Liver (tissue), 3 donors: ENCODE measurements at regions not wholly inside any gene's neighbourhood (a gene's known extent, or its start where the extent isn't known, plus 50 kb on each side); places are given as distances from the start of the nearest gene placed in this dataset.

ENCODE experiments used
- ATF3 ChIP-seq: IDR thresholded peaks from 2 replicates; pipeline ENCODE4 v1.6.1; 2016; ENCODE audit warnings: antibody characterized with exemption
- FOXA1 ChIP-seq: IDR thresholded peaks from 2 replicates; pipeline ENCODE4 v1.6.1; 2016; ENCODE audit warnings: antibody characterized with exemption
- FOXA2 ChIP-seq: IDR thresholded peaks from 2 replicates; pipeline ENCODE4 v1.6.1; 2016; ENCODE audit warnings: antibody characterized with exemption
- JUND ChIP-seq, 2 donors: IDR thresholded peaks; 2 replicates each; pipeline ENCODE4 v1.6.1; 2016; ENCODE audit warnings: antibody characterized with exemption in 2 of 2
- RAD21 ChIP-seq, 2 donors: IDR thresholded peaks; 2 replicates each; pipeline ENCODE4 v1.6.1; 2016; ENCODE audit warnings: antibody characterized with exemption in 2 of 2, mild to moderate bottlenecking in 2 of 2
- RXRA ChIP-seq, 2 donors: IDR thresholded peaks; 2 replicates each; pipeline ENCODE4 v1.6.1; 2017 to 2018; ENCODE audit warnings: antibody characterized with exemption in 2 of 2, mild to moderate bottlenecking in 1 of 2
- SP1 ChIP-seq: IDR thresholded peaks from 2 replicates; pipeline ENCODE4 v1.6.1; 2018; ENCODE audit warnings: antibody characterized with exemption, mild to moderate bottlenecking
- TAF1 ChIP-seq: conservative IDR thresholded peaks from 2 replicates; pipeline ENCODE4 v1.6.1; 2016; ENCODE audit warnings: antibody characterized with exemption, mild to moderate bottlenecking
- YY1 ChIP-seq: IDR thresholded peaks from 2 replicates; pipeline ENCODE4 v1.6.1; 2016; ENCODE audit warnings: antibody characterized with exemption, mild to moderate bottlenecking
- TF ChIP-seq, protein P1 (sequence below): fragments of 150-350 bp; IDR thresholded peaks from 2 replicates; pipeline ENCODE4 v1.5.1; 2017; ENCODE audit warnings: improper control_type of control experiment, low read depth, low read length; ENCODE audit not compliant: missing input control
- TF ChIP-seq, protein P2 (sequence below): IDR thresholded peaks from 2 replicates; pipeline ENCODE4 v1.6.1; 2016; ENCODE audit warnings: antibody characterized with exemption
- TF ChIP-seq, protein P3 (sequence below): IDR thresholded peaks from 2 replicates; pipeline ENCODE4 v1.6.1; 2016; ENCODE audit warnings: antibody characterized with exemption, mild to moderate bottlenecking
- donor health status: healthy.
- donor health status: healthy.

GRCh38 chr3:18047052-18047451 is 304.6 kb upstream of the TBC1D5 start:
- TF ChIP-seq TAF1 (no peak), RAD21 (IDR thresholded peaks at IDR 0.05) (no peak), JUND (IDR thresholded peaks at IDR 0.05) (no peak), SP1 (no peak), YY1 (no peak), FOXA1 (no peak), ATF3 (no peak), FOXA2 (no peak), RXRA (IDR thresholded peaks at IDR 0.05) (no peak)
- TF ChIP-seq, protein P1, sequence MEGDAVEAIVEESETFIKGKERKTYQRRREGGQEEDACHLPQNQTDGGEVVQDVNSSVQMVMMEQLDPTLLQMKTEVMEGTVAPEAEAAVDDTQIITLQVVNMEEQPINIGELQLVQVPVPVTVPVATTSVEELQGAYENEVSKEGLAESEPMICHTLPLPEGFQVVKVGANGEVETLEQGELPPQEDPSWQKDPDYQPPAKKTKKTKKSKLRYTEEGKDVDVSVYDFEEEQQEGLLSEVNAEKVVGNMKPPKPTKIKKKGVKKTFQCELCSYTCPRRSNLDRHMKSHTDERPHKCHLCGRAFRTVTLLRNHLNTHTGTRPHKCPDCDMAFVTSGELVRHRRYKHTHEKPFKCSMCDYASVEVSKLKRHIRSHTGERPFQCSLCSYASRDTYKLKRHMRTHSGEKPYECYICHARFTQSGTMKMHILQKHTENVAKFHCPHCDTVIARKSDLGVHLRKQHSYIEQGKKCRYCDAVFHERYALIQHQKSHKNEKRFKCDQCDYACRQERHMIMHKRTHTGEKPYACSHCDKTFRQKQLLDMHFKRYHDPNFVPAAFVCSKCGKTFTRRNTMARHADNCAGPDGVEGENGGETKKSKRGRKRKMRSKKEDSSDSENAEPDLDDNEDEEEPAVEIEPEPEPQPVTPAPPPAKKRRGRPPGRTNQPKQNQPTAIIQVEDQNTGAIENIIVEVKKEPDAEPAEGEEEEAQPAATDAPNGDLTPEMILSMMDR = no peak
- TF ChIP-seq, protein P2, sequence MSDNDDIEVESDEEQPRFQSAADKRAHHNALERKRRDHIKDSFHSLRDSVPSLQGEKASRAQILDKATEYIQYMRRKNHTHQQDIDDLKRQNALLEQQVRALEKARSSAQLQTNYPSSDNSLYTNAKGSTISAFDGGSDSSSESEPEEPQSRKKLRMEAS = no peak
- TF ChIP-seq, protein P3, sequence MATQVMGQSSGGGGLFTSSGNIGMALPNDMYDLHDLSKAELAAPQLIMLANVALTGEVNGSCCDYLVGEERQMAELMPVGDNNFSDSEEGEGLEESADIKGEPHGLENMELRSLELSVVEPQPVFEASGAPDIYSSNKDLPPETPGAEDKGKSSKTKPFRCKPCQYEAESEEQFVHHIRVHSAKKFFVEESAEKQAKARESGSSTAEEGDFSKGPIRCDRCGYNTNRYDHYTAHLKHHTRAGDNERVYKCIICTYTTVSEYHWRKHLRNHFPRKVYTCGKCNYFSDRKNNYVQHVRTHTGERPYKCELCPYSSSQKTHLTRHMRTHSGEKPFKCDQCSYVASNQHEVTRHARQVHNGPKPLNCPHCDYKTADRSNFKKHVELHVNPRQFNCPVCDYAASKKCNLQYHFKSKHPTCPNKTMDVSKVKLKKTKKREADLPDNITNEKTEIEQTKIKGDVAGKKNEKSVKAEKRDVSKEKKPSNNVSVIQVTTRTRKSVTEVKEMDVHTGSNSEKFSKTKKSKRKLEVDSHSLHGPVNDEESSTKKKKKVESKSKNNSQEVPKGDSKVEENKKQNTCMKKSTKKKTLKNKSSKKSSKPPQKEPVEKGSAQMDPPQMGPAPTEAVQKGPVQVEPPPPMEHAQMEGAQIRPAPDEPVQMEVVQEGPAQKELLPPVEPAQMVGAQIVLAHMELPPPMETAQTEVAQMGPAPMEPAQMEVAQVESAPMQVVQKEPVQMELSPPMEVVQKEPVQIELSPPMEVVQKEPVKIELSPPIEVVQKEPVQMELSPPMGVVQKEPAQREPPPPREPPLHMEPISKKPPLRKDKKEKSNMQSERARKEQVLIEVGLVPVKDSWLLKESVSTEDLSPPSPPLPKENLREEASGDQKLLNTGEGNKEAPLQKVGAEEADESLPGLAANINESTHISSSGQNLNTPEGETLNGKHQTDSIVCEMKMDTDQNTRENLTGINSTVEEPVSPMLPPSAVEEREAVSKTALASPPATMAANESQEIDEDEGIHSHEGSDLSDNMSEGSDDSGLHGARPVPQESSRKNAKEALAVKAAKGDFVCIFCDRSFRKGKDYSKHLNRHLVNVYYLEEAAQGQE = no peak
